ENCODE measurements at regions not wholly inside any gene's neighbourhood (a gene's known extent, or its start where the extent isn't known, plus 50 kb on each side); places are given as distances from the start of the nearest gene placed in this dataset.

DNA sequence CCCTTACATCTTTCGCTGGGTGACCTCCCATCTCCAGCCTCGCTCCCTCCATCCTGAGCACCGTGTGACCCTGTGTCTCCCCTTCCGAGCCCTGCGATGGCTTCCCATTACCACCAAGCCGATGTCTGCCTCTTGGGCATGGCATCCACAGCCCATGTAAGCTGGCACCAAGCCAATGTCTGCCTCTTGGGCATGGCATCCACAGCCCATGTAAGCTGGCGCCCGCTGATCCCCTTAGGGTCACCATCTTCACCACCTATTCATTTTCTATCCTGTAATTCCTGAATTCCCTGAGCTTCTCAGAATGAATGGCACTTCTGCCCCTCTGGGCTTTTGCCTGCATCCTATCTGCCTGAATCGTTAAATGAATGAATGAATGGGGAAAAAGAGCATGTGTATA, 478.2 kb upstream of the CCL2 start:
- TF ChIP-seq, protein P1, sequence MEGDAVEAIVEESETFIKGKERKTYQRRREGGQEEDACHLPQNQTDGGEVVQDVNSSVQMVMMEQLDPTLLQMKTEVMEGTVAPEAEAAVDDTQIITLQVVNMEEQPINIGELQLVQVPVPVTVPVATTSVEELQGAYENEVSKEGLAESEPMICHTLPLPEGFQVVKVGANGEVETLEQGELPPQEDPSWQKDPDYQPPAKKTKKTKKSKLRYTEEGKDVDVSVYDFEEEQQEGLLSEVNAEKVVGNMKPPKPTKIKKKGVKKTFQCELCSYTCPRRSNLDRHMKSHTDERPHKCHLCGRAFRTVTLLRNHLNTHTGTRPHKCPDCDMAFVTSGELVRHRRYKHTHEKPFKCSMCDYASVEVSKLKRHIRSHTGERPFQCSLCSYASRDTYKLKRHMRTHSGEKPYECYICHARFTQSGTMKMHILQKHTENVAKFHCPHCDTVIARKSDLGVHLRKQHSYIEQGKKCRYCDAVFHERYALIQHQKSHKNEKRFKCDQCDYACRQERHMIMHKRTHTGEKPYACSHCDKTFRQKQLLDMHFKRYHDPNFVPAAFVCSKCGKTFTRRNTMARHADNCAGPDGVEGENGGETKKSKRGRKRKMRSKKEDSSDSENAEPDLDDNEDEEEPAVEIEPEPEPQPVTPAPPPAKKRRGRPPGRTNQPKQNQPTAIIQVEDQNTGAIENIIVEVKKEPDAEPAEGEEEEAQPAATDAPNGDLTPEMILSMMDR (IDR thresholded peaks at IDR 0.05): no peak
- no peak for TF ChIP-seq POLR2AphosphoS5 (IDR thresholded peaks at IDR 0.05)
- no peak for TF ChIP-seq POLR2A (IDR thresholded peaks at IDR 0.05)
- TF ChIP-seq EP300 (IDR thresholded peaks at IDR 0.05; ENCODE audit: low read depth): no peak

Data from transverse colon (tissue), 4 donors.